Astrocyte (in vitro differentiated cells and primary cell): ENCODE measurements at regions not wholly inside any gene's neighbourhood (a gene's known extent, or its start where the extent isn't known, plus 50 kb on each side); places are given as distances from the start of the nearest gene placed in this dataset.

Source experiments
- DNase-seq: peaks from one replicate; pipeline ENCODE4 v3.0.0-alpha.2; 2010; ENCODE audit warnings: low read depth
- FAIRE-seq: peaks from 2 replicates; lab custom pipeline; 2011; peaks lifted over from hg19 to GRCh38; lab: Jason Lieb, UNC
- H2AFZ ChIP-seq: 2 replicates; pipeline ENCODE4 v1.6.0; 2012; ENCODE audit warnings: low read depth, low read length, inconsistent platforms
- H3K27ac ChIP-seq: 2 replicates; pipeline ENCODE4 v1.5.1; 2011; ENCODE audit warnings: low read depth, low read length, inconsistent platforms
- H3K27me3 ChIP-seq: 2 replicates; pipeline ENCODE4 v1.6.0; 2011; ENCODE audit warnings: low read length, inconsistent platforms; ENCODE audit not compliant: insufficient read depth
- H3K36me3 ChIP-seq: 2 replicates; pipeline ENCODE4 v1.5.1; 2011; ENCODE audit warnings: low read length, inconsistent platforms; ENCODE audit not compliant: insufficient read depth
- H3K4me1 ChIP-seq: 2 replicates; pipeline ENCODE4 v1.5.1; 2011; ENCODE audit warnings: low read length, inconsistent platforms; ENCODE audit not compliant: insufficient read depth
- H3K4me2 ChIP-seq: 2 replicates; pipeline ENCODE4 v1.6.0; 2012; ENCODE audit warnings: low read length, inconsistent platforms
- H3K4me3 ChIP-seq: 2 replicates; pipeline ENCODE4 v1.5.1; 2011; ENCODE audit warnings: low read depth, mild to moderate bottlenecking, low read length, inconsistent platforms; ENCODE audit not compliant: insufficient read depth
- H3K79me2 ChIP-seq: 2 replicates; pipeline ENCODE4 v1.6.0; 2012; ENCODE audit warnings: mild to moderate bottlenecking, low read length, inconsistent platforms; ENCODE audit not compliant: insufficient read depth
- H3K9ac ChIP-seq: 2 replicates; pipeline ENCODE4 v1.6.0; 2012; ENCODE audit warnings: mild to moderate bottlenecking, low read length, inconsistent platforms
- H3K9me3 ChIP-seq: 2 replicates; pipeline ENCODE4 v1.5.1; 2012; ENCODE audit warnings: low read depth, mild to moderate bottlenecking, low read length, inconsistent platforms; ENCODE audit not compliant: insufficient read depth
- H4K20me1 ChIP-seq: 2 replicates; pipeline ENCODE4 v1.6.0; 2012; ENCODE audit warnings: low read length, inconsistent platforms; ENCODE audit not compliant: insufficient read depth
- H3K27ac Mint-ChIP-seq: one replicate; pipeline ENCODE4 v1.8.0; 2021; ENCODE audit warnings: mild to moderate bottlenecking, mixed read lengths; ENCODE audit not compliant: unreplicated experiment
- H3K27me3 Mint-ChIP-seq: one replicate; pipeline ENCODE4 v1.8.0; 2021; ENCODE audit warnings: low read depth, mixed read lengths; ENCODE audit not compliant: unreplicated experiment
- H3K36me3 Mint-ChIP-seq: one replicate; pipeline ENCODE4 v1.8.0; 2021; ENCODE audit warnings: low read depth, mixed read lengths; ENCODE audit not compliant: unreplicated experiment
- H3K4me1 Mint-ChIP-seq: one replicate; pipeline ENCODE4 v1.8.0; 2021; ENCODE audit warnings: low read depth, mixed read lengths; ENCODE audit not compliant: unreplicated experiment
- H3K4me3 Mint-ChIP-seq: one replicate; pipeline ENCODE4 v1.8.0; 2021; ENCODE audit warnings: mild to moderate bottlenecking, moderate library complexity, mixed read lengths; ENCODE audit not compliant: unreplicated experiment
- H3K9me3 Mint-ChIP-seq: one replicate; pipeline ENCODE4 v1.8.0; 2021; ENCODE audit warnings: mild to moderate bottlenecking, mixed read lengths; ENCODE audit not compliant: unreplicated experiment
- EZH2 ChIP-seq: IDR thresholded peaks from 2 replicates; pipeline ENCODE4 v1.6.1; 2012; ENCODE audit warnings: mild to moderate bottlenecking, low read length, inconsistent platforms; ENCODE audit not compliant: insufficient read depth
- TF ChIP-seq, protein P1 (sequence below): IDR thresholded peaks from 2 replicates; pipeline ENCODE4 v1.5.1; 2011; ENCODE audit warnings: low read depth, mild to moderate bottlenecking, inconsistent platforms, low read length, moderate library complexity; ENCODE audit not compliant: insufficient read depth

DNA sequence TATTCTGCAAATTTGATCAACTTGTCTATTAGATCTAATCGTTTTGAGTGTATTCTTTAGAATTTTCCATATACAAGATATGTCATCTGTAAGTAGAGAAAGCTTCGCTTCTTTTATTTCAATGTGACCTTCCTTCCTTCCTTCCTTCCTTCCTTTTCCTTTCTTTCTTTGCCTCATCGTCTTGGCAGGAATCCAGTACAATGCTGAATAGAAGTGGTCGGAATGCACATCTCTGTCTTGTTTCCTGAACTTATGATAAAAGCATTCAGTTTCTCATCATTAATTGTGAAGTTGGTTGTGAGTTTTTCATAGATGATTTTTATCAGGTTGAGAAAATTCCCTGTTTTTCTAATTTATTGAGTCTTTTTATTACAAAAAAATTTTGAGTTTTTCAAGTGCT is 300.7 kb upstream of the ZNF32 start:
- Histone ChIP-seq H2AFZ (no peak overlapping the region), H3K4me2 (no peak overlapping the region), H3K27ac (no peak overlapping the region), H3K4me1 (no peaks in the 10 kb centered on the region), H4K20me1 (no peaks in the 10 kb centered on the region), H3K4me3 (no peak overlapping the region), H3K27me3 (no peaks in the 10 kb centered on the region), H3K9me3 (no peaks in the 10 kb centered on the region), H3K79me2 (no peaks in the 10 kb centered on the region), H3K9ac (no peak overlapping the region), H3K36me3 (no peaks in the 10 kb centered on the region)
- Mint-ChIP-seq H3K27me3 (no peaks in the 10 kb centered on the region), H3K4me3 (no peak overlapping the region), H3K4me1 (no peaks in the 10 kb centered on the region), H3K36me3 (no peaks in the 10 kb centered on the region), H3K9me3 (peaks cover 14% of the 10 kb centered on the region), H3K27ac (no peak overlapping the region)
- no peak for FAIRE-seq
- TF ChIP-seq EZH2 = no peak
- TF ChIP-seq, protein P1, sequence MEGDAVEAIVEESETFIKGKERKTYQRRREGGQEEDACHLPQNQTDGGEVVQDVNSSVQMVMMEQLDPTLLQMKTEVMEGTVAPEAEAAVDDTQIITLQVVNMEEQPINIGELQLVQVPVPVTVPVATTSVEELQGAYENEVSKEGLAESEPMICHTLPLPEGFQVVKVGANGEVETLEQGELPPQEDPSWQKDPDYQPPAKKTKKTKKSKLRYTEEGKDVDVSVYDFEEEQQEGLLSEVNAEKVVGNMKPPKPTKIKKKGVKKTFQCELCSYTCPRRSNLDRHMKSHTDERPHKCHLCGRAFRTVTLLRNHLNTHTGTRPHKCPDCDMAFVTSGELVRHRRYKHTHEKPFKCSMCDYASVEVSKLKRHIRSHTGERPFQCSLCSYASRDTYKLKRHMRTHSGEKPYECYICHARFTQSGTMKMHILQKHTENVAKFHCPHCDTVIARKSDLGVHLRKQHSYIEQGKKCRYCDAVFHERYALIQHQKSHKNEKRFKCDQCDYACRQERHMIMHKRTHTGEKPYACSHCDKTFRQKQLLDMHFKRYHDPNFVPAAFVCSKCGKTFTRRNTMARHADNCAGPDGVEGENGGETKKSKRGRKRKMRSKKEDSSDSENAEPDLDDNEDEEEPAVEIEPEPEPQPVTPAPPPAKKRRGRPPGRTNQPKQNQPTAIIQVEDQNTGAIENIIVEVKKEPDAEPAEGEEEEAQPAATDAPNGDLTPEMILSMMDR = no peak
- DNase-seq = no peak

DNA sequence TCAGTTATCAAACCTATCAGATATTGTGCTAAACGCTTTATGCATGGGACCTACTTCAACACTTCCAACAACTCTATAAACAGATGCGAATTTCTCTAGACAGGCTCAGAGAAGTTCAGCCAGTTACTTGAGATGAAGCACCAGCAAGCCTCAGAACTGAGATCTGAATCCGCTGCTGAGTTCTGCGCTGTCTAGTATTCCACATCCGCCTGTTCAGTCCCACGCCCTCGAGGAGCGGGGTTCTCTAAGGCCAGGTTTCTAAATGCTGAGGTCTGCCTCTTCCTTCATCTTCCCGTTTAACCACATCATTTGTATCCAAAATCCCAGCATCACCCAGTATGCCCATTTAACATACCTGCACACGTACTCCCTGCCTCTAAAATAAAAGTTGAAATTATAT is 297.8 kb upstream of the ZNF32 start:
- FAIRE-seq (no peak), DNase-seq (no peak)
- H3K36me3 ChIP-seq = no peaks in the 10 kb centered on the region

DNA sequence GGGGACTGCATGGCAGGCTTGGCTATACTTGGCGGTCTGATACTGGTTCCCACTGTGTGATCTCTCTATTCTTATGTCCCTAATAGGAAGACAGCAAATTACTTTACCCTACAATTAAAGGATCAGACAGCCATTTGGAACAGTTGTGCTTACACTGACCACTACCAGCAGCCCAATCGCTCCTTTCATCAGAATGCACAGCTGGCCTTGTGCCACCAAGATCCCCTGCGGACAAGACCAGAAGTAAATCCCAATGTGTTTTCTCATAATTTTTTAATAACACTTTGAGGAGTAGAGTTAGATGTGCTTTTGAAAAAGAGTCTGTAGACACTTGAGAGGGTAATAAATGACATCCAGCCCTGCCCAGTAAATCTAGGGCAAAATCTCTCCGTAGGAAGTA is 297.2 kb upstream of the ZNF32 start:
- no peak for FAIRE-seq
- peaks cover 4% of the 10 kb centered on the region for H3K9me3 Mint-ChIP-seq
- no peak overlapping the region for H3K4me2 ChIP-seq
- no peaks in the 10 kb centered on the region for H3K9me3 ChIP-seq
- H3K4me1 ChIP-seq = no peaks in the 10 kb centered on the region
- no peak overlapping the region for H3K4me3 ChIP-seq
- H3K4me1 Mint-ChIP-seq = peaks cover 3% of the 10 kb centered on the region
- TF ChIP-seq EZH2 = no peak
- TF ChIP-seq, protein P1 = no peak
- no peaks in the 10 kb centered on the region for H3K36me3 Mint-ChIP-seq
- H3K27ac Mint-ChIP-seq = no peak overlapping the region
- no peak overlapping the region for H3K27ac ChIP-seq
- H3K27me3 Mint-ChIP-seq = peaks cover 11% of the 10 kb centered on the region
- H4K20me1 ChIP-seq = no peaks in the 10 kb centered on the region
- no peak overlapping the region for H3K9ac ChIP-seq
- H3K36me3 ChIP-seq = no peaks in the 10 kb centered on the region
- no peaks in the 10 kb centered on the region for H3K79me2 ChIP-seq
- no peaks in the 10 kb centered on the region for H3K27me3 ChIP-seq
- no peak overlapping the region for H2AFZ ChIP-seq
- H3K4me3 Mint-ChIP-seq = no peak overlapping the region
- DNase-seq = no peak

More for the DNA sequence above, 297.8 kb upstream of the ZNF32 start:
- Histone ChIP-seq H3K4me3 (no peak overlapping the region), H4K20me1 (no peaks in the 10 kb centered on the region), H3K27me3 (no peaks in the 10 kb centered on the region), H3K27ac (no peak overlapping the region), H3K79me2 (no peaks in the 10 kb centered on the region), H3K9ac (no peak overlapping the region), H3K9me3 (no peaks in the 10 kb centered on the region), H3K4me2 (no peak overlapping the region), H2AFZ (no peak overlapping the region), H3K4me1 (no peaks in the 10 kb centered on the region)
- H3K27me3 Mint-ChIP-seq = peaks cover 11% of the 10 kb centered on the region
- no peaks in the 10 kb centered on the region for H3K36me3 Mint-ChIP-seq
- H3K4me1 Mint-ChIP-seq = peaks cover 3% of the 10 kb centered on the region
- peaks cover 4% of the 10 kb centered on the region for H3K9me3 Mint-ChIP-seq
- H3K27ac Mint-ChIP-seq = no peak overlapping the region
- no peak overlapping the region for H3K4me3 Mint-ChIP-seq
- TF ChIP-seq EZH2 = no peak
- TF ChIP-seq, protein P1 = no peak
